GM12874 (cell line): ENCODE measurements at regions not wholly inside any gene's neighbourhood (a gene's known extent, or its start where the extent isn't known, plus 50 kb on each side); places are given as distances from the start of the nearest gene placed in this dataset.

Source experiments
- CTCF ChIP-seq: IDR thresholded peaks from 2 replicates; pipeline ENCODE4 v1.5.1; 2011; ENCODE audit warnings: low read depth, mild to moderate bottlenecking, control low read depth, low read length, moderate library complexity; ENCODE audit not compliant: insufficient read depth

- TF ChIP-seq CTCF, result no peak
Observed at GRCh38 chr6:78460711-78461110, 406.6 kb upstream of the IRAK1BP1 start.

GRCh38 chr6:78462728-78463127, 404.6 kb upstream of the IRAK1BP1 start:
- no peak for TF ChIP-seq CTCF

- no peak for TF ChIP-seq CTCF
Observed at GRCh38 chr6:78465059-78465634, 402.2 kb upstream of the IRAK1BP1 start.

GRCh38 chr6:78476561-78476960, 390.8 kb upstream of the IRAK1BP1 start:
- TF ChIP-seq CTCF, result no peak

GRCh38 chr6:78482801-78483552, 384.4 kb upstream of the IRAK1BP1 start:
- TF ChIP-seq CTCF, result no peak

GRCh38 chr6:78483553-78484197, 383.7 kb upstream of the IRAK1BP1 start:
- TF ChIP-seq CTCF, result no peak

- no peak for TF ChIP-seq CTCF
Observed at GRCh38 chr6:78484198-78485064, 382.9 kb upstream of the IRAK1BP1 start.
